ENCODE measurements at regions not wholly inside any gene's neighbourhood (a gene's known extent, or its start where the extent isn't known, plus 50 kb on each side); places are given as distances from the start of the nearest gene placed in this dataset.

GRCh38 chr2:198917926-198918720 is 539.6 kb downstream of the SATB2 start:
- Mint-ChIP-seq H3K27ac (no peak overlapping the region), H3K9me3 (peaks cover 7% of the 10 kb centered on the region), H3K4me3 (no peak overlapping the region), H3K27me3 (ENCODE audit: low read depth) (no peaks in the 10 kb centered on the region), H3K36me3 (ENCODE audit: low read depth) (no peaks in the 10 kb centered on the region), H3K4me1 (no peaks in the 10 kb centered on the region)
- no peak for TF ChIP-seq CTCF (IDR thresholded peaks at IDR 0.05; ENCODE audit: unreplicated experiment in 3 of 3)

GRCh38 chr2:198917275-198917674 is 540.5 kb downstream of the SATB2 start:
- no peak overlapping the region for H3K4me3 Mint-ChIP-seq
- TF ChIP-seq CTCF (IDR thresholded peaks at IDR 0.05; ENCODE audit: unreplicated experiment in 3 of 3) = no peak
- peaks cover 7% of the 10 kb centered on the region for H3K9me3 Mint-ChIP-seq
- H3K27ac Mint-ChIP-seq = no peak overlapping the region
- no peaks in the 10 kb centered on the region for H3K36me3 Mint-ChIP-seq (ENCODE audit: low read depth)
- H3K27me3 Mint-ChIP-seq (ENCODE audit: low read depth) = no peaks in the 10 kb centered on the region
- no peaks in the 10 kb centered on the region for H3K4me1 Mint-ChIP-seq

GRCh38 chr2:198916548-198917080 is 541.1 kb downstream of the SATB2 start:
- no peak for TF ChIP-seq CTCF (IDR thresholded peaks at IDR 0.05; ENCODE audit: unreplicated experiment in 3 of 3)
- no peaks in the 10 kb centered on the region for H3K4me1 Mint-ChIP-seq
- H3K36me3 Mint-ChIP-seq (ENCODE audit: low read depth) = no peaks in the 10 kb centered on the region
- H3K4me3 Mint-ChIP-seq = no peak overlapping the region
- H3K27ac Mint-ChIP-seq = no peak overlapping the region
- H3K27me3 Mint-ChIP-seq (ENCODE audit: low read depth) = no peaks in the 10 kb centered on the region
- peaks cover 7% of the 10 kb centered on the region for H3K9me3 Mint-ChIP-seq

- no peak overlapping the region for H3K27ac Mint-ChIP-seq
- no peak for TF ChIP-seq CTCF (IDR thresholded peaks at IDR 0.05; ENCODE audit: unreplicated experiment in 3 of 3)
- H3K4me1 Mint-ChIP-seq = no peaks in the 10 kb centered on the region
- no peak overlapping the region for H3K4me3 Mint-ChIP-seq
- no peaks in the 10 kb centered on the region for H3K27me3 Mint-ChIP-seq (ENCODE audit: low read depth)
- H3K9me3 Mint-ChIP-seq = peaks cover 7% of the 10 kb centered on the region
- H3K36me3 Mint-ChIP-seq (ENCODE audit: low read depth) = no peaks in the 10 kb centered on the region
Observed at GRCh38 chr2:198913394-198914152, 544.2 kb downstream of the SATB2 start.

GRCh38 chr2:198909525-198910267 is 548.0 kb downstream of the SATB2 start:
- Mint-ChIP-seq H3K36me3 (ENCODE audit: low read depth) (no peaks in the 10 kb centered on the region), H3K9me3 (peaks cover 7% of the 10 kb centered on the region), H3K4me1 (no peaks in the 10 kb centered on the region), H3K4me3 (no peak overlapping the region), H3K27ac (no peak overlapping the region), H3K27me3 (ENCODE audit: low read depth) (no peaks in the 10 kb centered on the region)
- no peak for TF ChIP-seq CTCF (IDR thresholded peaks at IDR 0.05; ENCODE audit: unreplicated experiment in 3 of 3)
